D341Med (cell line): ENCODE measurements at regions not wholly inside any gene's neighbourhood (a gene's known extent, or its start where the extent isn't known, plus 50 kb on each side); places are given as distances from the start of the nearest gene placed in this dataset.
"Not testable (repeated sequence)": the region's sequence is repeated elsewhere in the genome, so short reads cannot be mapped to it uniquely, and the experiment has no call there.

Experiments
- DNase-seq: peaks from one replicate; pipeline ENCODE4 v3.0.0; 2012; ENCODE audit warnings: low spot score

DNA sequence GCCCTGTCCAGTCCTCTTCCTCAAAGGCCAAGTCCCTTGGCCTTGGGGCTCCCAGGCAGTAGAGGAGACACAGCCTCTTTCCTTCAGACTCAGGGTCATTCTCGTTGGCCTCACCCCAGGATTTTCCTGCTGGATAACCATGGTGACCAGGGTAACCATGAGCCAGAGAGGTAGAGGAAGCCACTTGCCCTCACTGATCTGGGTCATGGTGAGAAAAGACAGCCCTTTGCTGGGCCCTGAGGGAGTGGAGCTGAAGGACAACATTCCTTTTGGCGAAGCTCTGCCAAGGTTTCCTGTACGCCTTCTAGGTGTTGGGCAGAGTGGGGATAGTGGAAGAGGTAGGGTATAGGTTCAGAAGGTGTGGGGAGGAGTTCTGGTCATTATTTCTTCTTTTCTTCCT is 53.1 kb upstream of the WNT4 start:
- no peak for DNase-seq

DNA sequence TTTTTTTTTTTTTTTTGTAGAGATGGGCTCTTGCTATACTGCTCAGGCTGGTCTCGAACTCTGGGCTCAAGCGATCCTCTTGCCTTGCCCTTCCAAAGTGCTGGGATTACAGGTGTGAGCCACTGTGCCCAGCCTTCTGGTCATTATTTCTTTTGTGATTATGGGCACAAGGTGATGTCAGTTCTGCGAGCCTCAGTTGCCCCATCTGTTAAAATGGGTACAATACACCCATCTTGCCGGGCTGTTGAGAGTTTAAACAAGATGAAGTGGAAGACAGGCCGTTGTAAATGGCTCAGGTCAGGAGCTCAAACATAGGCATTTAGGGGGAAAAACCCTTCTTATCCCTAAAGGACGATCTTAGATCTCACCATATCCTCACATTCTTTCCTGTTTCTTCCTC is 53.7 kb upstream of the WNT4 start:
- DNase-seq, result no peak

DNA sequence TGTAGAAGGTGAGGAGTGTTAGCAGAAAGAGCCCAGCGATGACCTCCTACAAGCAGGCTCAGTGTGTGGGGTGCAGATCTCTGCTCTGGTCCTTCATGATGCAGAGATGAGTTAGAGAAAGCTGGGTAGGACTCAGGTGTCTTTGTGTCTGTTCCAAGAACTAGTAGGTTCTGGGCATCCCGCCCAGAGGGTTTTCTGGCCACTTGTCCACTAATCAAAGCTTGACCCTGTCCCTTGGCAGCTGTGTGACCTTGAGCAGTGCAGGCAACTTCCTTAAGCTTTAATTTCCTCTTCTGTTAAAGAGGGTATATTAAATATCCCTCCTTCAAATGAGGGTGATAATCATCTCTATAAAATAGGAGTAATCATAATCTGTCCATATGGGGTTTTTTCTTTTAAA is 54.7 kb upstream of the WNT4 start:
- DNase-seq, result no peak

DNA sequence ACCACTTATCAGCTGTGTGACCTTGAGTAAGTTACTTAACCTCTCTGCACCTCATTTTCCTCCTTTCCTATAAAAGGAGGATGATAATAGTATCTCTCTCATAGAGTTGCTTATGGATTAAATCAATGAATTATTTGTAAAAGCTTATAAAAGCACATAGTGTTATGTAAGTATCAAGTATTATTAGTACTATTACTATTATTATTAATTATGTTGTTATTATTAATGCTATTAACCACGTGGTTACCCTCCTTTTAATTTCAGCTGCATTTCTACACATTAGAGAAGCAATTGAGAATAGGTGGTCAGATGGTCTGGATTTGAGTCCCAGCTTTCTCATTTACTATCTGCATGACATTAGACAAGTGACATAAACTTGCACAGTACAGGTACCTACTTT is 58.1 kb upstream of the WNT4 start:
- DNase-seq, result no peak

DNA sequence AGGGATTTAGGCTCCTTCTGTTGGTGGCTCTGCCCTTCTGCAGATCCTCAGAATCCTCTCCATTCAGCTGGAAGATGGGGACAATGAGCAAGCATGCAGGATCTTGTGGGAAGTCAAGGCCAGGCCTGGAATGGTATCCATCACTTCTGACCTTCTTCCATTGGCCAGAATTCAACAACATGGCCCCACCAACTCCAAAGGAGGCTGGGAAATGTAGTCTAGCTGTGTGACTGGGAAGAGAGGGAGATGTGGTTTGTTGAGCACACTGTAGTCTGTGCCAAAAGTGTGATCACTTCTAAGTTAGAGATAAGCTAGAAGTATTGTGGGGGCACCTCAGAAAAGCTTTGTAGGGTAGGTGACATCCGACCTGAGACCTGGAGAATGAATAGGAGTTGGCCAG is 60.4 kb upstream of the WNT4 start:
- DNase-seq, result no peak

DNA sequence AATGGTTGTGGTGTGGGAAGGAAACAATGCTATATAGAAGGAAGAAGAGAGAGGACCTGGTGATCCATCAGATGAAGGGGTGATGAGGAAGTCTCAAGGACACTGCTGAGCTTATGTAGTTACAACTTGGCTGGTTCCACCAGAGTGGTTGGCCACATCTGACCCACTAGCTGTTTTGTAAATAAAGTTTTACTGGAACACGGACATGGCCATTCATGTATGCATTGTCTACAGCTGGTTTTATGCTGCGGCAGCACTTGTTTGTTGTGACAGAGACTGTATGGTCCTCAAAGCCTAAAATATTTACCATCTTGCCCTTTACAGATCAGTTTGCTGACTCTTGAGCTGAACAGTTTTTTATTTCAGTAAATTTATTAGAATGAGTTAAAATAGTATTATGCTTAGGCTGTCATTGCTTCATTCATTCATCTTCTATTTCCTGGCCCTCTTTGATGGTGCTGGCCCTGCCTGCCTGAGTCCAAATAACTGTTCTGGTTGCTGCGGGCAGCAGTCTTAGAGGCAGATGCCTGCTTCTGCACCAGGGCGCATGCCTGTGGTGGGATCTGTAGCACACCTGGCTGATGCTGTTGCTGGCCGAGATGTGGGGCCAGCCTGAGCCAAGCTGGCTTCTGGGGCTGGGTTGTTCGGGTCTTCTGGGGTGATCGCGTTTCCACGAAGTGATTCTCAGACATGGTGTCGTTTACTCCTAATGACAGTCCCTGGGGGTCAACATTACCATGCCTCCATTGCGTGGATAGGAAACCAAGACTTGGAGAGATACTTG is 61.4 kb upstream of the WNT4 start:
- DNase-seq, result no peak

DNA sequence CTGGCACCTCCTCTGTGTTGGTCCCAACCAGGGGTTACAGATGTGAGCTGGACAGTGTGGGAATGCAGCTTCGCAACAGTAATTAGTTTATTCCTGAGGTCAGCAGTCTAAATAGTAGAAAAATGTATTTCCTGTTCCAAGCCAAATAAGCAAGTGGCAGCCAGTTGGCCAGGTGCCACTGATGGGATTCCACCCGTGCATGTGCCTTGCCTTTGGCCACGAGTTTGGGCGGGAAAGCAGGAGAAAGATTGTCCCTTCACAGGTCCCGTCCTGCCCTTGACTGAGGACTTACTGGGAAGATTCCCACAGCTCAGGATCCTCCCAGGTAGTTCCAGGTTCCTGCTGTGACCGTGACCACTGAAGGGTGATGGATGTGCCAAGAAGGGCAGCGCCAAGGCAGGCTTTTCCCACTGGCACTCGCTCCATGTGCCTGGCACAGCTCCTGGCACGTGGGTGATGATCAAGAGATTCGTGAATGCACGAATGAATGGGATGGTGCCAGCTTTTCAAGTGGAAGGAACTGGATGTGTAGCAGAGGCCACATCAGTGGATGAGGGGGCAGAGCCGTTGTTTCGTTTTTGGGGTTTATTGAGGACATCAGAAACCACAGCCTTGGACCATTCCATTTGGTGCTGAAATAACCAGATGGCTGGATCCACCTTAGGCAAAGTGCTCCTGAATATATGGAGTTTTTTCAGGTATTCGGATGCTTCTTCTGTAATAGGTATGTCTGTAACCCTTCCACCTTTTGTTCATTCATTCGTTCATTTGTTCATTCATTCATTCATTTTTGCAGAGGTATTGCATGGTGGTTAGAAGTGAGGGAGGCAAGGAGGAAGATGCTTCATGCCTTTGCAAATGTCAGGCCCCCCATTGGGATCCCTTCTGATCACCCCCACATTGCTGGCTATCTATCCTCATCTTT is 62.4 kb upstream of the WNT4 start:
- no peak for DNase-seq

DNA sequence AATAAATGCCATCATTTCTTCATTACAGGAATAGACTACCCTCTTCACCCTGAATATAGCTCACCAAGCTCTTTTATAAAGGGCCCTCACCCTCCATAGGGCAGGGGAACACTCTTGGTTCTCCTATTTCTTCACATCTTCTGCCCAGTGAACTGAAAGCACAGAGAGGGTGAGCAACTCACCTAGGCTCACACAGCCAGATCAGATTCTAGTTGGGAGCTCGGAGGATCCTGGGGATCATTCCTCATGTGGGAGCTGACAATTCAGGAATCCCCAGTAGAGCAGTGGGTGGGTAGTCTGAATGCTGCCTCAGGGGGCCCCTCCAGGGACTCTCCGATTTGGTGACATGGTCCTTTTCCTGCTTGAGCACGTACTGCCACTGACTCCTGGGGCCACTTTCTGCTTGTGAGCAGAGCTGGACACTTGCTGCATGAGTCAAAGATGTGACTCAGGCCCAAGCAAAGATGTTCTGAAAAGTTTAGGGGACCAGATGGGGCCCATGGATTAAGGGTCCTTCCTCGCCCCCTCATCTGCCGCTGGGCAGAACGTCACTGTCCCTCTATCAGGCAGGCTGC is 63.7 kb upstream of the WNT4 start:
- DNase-seq, result no peak

DNA sequence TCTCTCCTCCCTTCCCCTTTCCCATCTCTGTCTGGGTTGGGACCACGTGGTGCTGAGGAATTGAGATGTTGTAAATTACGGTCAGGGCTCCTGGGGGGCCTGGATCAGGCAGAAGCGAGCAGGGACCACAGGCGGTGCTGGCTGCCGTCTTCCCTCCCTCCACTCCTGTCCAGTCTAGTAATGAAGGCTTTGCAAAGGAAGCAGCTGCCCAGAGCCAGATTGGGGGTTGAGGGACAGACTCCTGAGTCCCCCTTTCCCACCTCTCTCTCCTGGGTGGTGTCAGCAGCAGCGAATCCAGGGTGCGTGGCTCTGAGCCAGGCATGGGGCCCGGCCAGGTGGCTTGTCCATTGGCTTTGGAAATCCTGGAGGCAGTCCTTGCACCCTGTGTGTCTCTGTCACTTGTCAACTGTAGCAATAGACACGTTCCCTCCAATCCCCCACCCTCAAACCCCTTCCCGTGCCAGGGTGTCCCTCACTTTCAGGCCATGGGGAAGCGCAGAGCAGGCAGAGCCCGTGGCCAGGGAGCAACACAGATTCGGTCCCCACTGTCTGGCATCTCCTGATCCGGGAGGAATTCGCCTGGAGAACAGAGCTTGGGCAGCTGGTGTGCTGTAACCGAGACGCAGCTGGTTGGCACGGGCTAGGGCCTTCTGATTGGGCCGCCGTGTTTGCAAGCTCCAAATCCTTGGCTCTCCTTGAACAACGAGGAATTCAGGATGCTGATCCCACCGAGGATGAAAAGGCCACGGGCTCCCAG is 64.8 kb upstream of the WNT4 start:
- peak; percentile 65 for DNase-seq

DNA sequence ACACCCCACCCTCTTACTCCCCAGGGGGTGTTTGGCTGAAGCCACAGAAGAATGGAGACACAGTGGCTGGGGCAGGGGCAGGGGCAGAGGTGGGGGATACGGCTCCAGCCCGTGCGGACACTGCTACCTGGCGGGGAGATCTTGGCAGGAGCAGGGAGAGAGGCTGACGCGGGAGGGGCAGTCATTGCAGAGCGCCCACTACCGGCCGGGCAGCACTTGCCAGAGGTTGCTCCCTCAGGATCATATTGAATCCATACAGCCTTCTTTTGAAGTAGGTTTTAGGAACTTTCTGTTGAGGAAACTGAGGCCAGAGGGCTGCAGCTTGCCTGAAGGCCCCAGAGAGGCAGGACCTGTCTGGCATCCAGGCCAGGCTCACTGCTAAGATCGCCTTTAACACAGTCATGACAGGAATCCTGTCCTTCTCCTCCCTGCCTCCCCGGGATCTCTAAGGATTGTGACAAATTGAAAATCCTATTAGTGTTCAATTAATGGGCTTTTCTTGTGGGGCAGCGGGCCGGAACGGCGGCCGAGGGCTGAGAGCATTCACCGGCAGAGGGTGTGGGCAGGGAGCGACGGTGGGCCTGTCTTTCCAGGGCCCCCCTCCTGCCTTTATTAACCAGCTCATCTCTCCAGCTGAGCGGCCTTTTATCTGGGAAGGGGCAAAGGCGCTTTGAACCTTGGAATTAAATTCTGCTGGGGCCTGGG is 65.5 kb upstream of the WNT4 start:
- DNase-seq, result no peak

DNA sequence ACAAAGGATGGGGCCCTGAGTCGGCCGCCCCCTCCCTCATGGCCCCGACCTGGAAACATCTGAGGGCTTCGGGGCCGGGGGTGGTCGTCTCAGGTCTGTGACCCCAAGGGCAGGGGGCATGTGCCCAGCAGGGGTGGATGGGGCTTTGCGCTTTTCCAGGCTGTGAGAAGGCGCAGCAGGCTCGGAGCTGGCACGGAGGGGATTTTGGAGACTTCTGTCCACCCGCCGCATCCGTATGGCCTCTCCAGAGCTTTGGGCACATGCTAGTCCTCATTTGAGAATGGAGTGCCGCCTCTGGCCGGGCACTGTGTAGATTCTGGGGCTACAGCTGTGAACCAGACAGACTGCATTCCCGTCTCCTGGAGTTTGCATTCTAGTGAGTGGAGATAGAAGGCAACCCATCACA is 66.1 kb upstream of the WNT4 start:
- no peak for DNase-seq

DNA sequence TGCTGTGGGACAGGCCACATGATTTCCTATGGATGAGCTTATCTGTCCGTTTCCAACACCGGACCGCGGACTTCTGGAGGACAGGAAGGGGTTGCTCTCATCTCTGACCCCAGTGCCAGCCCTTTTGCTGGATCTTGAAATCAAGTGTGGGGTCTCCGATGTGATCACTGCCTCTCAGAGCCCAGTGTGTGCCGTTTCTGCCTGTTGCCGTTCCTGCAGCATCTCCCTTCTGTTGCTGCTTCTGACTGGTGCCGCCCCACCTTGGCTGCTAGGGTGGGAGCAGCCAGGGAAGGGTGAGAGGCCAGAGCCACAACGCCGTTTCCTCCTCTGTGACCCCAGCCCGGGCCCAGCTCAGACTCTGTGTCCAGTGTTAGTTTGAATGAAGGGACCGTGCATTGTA is 67.3 kb upstream of the WNT4 start:
- no peak for DNase-seq

DNA sequence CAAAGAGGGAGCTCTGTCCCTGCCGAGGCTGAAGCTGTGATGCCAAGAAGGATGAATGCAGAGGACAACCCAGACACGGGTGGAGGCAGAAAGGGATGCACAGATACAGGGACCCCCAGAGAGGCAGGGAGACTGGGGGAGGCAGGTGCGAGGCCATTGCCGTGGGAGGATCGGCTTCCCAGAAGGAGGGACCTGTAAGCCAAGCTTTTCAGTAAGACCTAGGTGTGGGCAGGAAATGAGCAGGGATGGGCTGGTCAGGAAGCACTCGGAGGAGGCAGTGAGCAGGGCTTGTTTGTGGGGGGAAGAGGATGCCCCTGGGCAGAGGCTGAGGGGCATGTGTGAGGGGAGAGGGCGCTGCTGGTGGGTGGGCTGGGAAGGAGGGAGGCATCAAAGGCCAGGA is 67.7 kb upstream of the WNT4 start:
- DNase-seq, result no peak

DNA sequence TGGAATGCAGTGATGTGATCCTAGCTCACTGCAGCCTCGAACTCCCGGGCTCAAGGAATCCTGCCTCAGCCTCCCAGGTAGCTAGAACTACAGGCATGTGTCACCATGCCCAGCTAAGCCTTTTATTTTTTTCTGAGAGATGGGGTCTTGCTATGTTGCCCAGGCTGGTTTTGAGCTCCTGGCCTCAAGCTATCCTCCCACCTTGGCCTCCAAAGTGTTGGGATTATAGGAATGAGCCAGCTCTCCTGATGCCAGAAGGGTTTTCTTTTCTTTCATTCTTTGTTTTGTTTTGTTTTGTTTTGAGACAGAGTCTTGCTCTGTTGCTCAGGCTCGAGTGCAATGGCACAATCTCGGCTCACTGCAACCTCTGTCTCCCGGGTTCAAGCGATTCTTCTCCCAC is 68.6 kb upstream of the WNT4 start:
- not testable (repeated sequence) for DNase-seq

DNA sequence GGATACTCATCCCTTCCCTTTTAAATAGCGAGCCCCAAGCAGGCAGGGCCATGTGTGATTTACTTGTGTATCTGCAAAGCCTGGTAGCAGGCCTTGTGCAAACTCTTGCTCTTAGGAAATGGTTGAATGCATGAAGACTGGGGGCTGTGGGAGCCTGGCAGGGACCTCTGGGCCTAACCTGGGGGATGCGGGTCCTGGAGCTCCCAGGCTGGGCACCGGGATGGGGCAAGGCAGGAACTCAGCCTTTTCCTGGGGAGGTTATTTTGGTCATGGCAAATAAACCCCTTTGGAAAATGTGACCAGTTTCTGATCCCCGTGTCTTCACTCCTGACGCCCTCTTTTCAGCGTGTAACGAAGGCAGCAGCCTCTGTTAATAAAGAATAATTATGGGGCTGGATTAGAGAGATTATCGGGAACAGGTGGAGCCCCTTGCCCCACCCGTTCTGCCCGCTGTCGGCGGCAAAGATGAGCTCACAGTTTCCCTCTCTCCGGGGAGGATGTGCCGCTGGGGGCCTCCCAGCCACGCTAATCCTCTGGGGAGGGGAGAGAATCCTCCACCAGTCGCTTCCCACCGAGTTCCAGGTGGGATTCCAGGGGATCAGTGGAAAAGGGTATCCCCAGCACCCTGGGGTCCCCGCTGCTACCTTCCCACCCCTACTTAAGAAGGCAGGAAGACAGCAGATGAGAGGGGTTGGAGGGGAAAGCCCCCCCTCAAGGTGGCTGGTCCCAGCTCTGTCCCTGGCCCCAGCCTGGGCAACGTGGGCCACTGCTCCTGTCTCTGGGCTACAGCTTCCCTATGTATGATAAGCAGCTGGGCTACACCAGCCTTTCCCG is 69.7 kb upstream of the WNT4 start:
- DNase-seq, result peak; percentile 84

DNA sequence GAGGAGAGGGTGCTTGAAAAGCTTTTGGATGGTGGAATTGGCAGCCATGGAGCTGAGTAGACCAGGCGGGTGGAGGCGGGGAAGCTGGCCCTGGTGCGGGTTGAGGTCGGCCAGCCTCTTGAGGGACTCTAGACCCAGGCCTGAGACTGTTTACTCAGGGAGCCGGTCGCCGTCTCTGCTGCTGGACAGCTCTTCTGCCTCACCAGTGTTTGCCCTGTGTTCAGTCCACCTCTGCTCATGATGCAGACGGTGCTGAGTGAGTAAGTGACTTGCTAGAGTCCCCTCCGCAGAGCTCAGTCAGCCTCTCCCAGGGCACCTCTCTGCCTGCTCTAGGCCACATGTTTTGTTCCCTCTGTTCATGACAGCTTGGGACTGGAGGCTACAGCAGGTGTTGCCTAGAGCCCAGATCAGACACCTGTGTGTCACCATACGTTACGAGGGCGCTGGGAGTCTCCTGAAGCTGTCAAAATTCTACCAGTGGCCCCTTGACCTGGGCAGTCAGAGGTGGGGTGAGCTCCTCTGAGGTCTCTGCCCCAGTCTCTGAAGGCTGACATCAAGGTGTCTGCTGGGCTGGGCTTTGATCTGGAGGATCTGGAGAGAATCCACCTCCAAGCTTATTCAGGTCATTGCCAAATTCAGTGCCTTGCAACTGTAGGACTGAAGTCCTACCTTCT is 73.5 kb upstream of the WNT4 start:
- DNase-seq, result no peak

DNA sequence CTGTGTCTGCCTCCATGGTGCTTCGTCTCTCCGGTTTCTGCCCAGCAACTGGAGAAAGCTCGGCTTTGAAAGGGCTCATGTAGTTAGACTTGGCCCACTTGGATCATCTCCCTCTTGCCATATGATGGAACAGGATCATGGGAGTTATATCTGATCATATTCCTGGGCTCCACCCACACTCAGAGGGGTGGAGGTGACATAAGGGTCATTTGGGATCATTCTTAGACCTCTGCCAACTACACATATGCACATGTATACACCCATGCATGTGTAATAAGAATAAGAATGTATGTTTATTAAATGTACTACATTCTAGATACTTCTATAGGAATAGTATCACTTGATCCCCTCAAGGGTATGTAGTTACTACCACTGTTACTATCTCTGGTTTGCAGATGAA is 74.1 kb upstream of the WNT4 start:
- DNase-seq, result no peak

DNA sequence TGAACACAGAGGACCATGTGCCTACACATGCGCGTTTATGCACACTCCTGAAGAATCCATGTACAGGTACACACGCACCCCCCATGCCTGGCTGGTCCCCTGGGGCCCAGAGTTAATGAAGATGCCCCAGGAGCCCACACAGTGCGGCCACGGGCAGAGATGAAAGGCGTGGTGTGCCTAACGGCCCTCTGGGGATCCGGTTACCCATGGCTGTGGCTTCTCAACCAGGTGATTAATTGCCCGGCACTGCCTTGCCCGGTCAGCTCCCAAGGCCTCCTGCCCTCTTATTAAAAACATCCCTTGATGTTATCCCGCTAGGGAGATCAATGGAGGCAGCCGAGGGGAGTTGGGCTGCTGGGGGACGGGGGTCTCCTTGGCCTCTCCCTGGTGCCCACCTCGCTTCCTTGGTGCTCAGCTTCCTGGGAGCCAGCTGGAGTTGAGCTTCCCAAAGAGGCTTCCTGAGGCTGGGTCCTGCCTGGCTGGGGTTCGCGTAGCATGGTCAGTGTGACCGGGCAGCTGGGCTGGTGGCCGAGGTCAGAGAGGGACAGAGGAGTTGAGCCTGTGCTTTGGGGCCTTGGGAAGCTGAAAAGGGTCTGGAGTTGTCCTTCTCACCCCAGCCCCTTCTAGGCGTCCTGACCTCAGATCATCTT is 75.0 kb upstream of the WNT4 start:
- no peak for DNase-seq

DNA sequence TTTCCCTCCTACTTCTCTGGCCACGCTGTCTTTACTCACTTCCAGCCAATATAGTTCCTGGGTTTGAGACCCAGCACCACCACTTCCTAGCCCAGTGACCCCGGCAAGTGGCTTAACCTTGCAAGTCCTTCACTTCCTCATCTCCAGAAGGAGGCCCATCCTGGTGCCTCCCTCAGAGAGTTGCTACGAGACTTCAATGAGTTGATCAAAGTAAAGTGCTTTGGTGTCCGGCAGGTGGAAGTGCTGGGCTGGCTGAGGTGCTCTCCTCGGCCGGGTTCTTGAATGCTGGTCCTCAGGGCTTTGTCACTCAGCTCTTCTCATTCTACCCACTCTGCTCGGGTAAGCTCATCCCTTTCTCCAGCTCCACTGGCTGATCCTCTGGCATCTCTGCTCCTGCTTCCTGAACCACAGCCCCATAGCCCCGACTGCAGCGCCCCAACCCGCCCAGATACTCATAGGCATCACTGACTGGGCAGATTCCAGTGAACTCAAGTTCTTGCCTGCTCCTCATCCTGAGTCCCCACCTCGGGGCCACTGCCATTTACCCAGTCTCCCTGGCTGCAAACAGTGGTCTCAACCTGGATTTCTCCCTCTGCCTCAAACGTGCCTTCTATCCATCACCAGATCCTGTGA is 75.8 kb upstream of the WNT4 start:
- no peak for DNase-seq
